Omental fat pad (tissue), 3 donors: ENCODE measurements at regions not wholly inside any gene's neighbourhood (a gene's known extent, or its start where the extent isn't known, plus 50 kb on each side); places are given as distances from the start of the nearest gene placed in this dataset.

Experiments
- ATAC-seq: fragments of 150-250 bp; one replicate; pipeline ENCODE4 v1.9.1; 2016; ENCODE audit warnings: mild to moderate bottlenecking, moderate library complexity; ENCODE audit not compliant: low FRiP score
- DNase-seq: peaks from one replicate; pipeline ENCODE4 v3.0.0-alpha.2; 2019; ENCODE audit warnings: low spot score
- TF ChIP-seq, protein P1 (sequence below), 3 donors: fragments of 450-650 bp; IDR thresholded peaks; one replicate each; pipeline ENCODE4 v1.5.1; 2016 to 2017; ENCODE audit warnings: antibody characterized with exemption in 3 of 3, mild to moderate bottlenecking in 3 of 3, moderate library complexity in 2 of 3

- TF ChIP-seq, protein P1, sequence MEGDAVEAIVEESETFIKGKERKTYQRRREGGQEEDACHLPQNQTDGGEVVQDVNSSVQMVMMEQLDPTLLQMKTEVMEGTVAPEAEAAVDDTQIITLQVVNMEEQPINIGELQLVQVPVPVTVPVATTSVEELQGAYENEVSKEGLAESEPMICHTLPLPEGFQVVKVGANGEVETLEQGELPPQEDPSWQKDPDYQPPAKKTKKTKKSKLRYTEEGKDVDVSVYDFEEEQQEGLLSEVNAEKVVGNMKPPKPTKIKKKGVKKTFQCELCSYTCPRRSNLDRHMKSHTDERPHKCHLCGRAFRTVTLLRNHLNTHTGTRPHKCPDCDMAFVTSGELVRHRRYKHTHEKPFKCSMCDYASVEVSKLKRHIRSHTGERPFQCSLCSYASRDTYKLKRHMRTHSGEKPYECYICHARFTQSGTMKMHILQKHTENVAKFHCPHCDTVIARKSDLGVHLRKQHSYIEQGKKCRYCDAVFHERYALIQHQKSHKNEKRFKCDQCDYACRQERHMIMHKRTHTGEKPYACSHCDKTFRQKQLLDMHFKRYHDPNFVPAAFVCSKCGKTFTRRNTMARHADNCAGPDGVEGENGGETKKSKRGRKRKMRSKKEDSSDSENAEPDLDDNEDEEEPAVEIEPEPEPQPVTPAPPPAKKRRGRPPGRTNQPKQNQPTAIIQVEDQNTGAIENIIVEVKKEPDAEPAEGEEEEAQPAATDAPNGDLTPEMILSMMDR (IDR thresholded peaks at IDR 0.05): no peak
- ATAC-seq (no peak), DNase-seq (no peak)
These were observed 739.3 kb upstream of the NDST4 start for GRCh38 chr4:115852767-115853091.

DNA sequence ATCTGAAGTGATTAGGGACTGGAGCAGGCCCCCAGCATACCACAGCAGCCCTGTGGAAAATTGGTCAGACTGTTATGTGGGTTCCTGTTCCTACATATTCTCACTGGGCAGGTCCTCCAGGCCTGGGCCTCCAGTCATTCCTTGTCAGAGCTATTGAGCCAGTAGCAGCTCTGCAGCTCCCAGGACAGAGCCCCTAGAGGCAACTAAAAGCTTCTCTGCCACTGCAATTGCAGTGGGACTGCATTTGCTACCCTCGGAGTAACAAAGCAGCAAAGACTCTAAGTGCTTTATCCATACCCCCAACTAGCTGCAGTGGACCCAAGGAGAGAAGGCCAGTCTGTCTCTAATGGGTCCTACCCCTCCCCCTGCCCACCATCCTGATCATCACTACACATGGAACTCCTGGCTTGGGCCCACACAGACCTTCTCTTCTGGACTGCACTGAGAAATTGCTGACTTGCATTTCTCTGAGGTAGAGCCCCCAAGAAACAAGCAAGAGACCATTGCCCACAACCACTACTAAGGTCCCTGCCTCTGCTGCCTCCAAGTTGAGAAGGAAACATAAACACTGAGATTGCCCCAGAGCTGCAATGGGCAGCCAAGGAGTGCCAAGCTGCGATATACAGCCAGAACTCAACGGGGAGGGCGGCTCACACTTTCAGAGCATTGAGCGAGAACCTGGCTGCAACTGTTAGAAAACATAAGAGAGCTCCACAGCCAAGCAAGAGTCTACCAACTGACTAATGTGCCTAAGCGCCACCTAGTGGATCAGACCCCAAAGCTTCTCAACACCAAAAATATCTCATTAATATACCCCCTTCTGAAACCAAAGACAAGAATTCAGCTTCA is 738.7 kb upstream of the NDST4 start:
- ATAC-seq: no peak
- DNase-seq: no peak
- TF ChIP-seq, protein P1 (IDR thresholded peaks at IDR 0.05): no peak

- DNase-seq (no peak), ATAC-seq (no peak)
- TF ChIP-seq, protein P1 (IDR thresholded peaks at IDR 0.05): no peak
These were observed 737.5 kb upstream of the NDST4 start for GRCh38 chr4:115850799-115851509.

DNA sequence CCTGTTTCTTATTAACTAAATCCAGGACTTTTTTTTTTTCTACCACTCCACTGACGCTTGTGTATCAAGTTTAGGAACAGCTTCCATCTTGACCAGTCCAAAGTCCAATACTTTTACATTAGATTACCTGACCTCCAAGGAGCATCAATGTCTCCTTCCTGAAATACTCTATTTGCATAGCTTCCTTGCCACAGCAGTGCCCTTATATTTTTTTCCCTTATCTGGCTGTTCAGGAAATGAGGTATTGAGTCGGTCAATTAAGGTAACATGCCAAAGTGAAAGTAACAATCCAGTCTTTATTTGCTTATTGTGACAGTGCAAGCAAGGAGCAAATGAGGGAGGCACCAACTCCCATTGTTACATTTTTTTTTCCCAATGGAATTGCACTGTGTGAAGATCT is 730.8 kb upstream of the NDST4 start:
- TF ChIP-seq, protein P1 (IDR thresholded peaks at IDR 0.05): no peak
- ATAC-seq (no peak), DNase-seq (no peak)

- ATAC-seq (no peak), DNase-seq (no peak)
- TF ChIP-seq, protein P1 (IDR thresholded peaks at IDR 0.05): no peak
These were observed 728.5 kb upstream of the NDST4 start for GRCh38 chr4:115841871-115842270.

DNA sequence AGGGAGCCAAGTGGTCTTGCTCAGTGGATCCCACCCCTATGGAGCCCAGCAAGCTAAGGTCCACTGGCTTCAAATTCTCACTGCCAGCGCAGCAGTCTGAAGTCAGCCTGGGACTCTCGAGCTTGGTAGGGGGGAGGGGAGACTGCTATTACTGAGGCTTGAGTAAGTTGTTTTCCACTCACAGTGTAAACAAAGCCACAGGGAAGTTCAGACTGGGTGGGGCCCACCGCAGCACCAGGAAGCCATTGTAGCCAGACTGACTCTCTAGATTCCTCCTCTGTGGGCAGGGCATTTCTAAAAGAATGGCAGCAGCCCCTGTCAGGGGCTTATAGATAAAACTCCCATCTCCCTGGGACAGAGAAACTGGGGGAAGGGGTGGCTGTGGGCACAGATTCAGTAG is 721.0 kb upstream of the NDST4 start:
- DNase-seq (no peak), ATAC-seq (no peak)
- TF ChIP-seq, protein P1 (IDR thresholded peaks at IDR 0.05): no peak

GRCh38 chr4:115824630-115825029 is 711.2 kb upstream of the NDST4 start:
- DNase-seq (no peak), ATAC-seq (no peak)
- TF ChIP-seq, protein P1 (IDR thresholded peaks at IDR 0.05): no peak
